Activated T-cell treated with anti-CD3 and anti-CD28 coated beads, Interleukin-2, amount 50 U/mL, for 24 hours (primary cell): ENCODE measurements at regions not wholly inside any gene's neighbourhood (a gene's known extent, or its start where the extent isn't known, plus 50 kb on each side); places are given as distances from the start of the nearest gene placed in this dataset.

Experiments
- DNase-seq: peaks from one replicate; pipeline ENCODE4 v3.0.0-alpha.2; 2020
- H3K27ac Mint-ChIP-seq: 2 replicates; pipeline ENCODE4 v1.8.0; 2020; ENCODE audit warnings: mild to moderate bottlenecking, mixed read lengths
- H3K27me3 Mint-ChIP-seq: 2 replicates; pipeline ENCODE4 v1.8.0; 2020; ENCODE audit warnings: mixed read lengths
- H3K36me3 Mint-ChIP-seq: 2 replicates; pipeline ENCODE4 v1.8.0; 2020; ENCODE audit warnings: low read depth, mixed read lengths
- H3K4me1 Mint-ChIP-seq: 2 replicates; pipeline ENCODE4 v1.8.0; 2020; ENCODE audit warnings: low read depth, mixed read lengths
- H3K4me3 Mint-ChIP-seq: 2 replicates; pipeline ENCODE4 v1.8.0; 2020; ENCODE audit warnings: mild to moderate bottlenecking, moderate library complexity, mixed read lengths
- H3K9me3 Mint-ChIP-seq: 2 replicates; pipeline ENCODE4 v1.8.0; 2020; ENCODE audit warnings: mixed read lengths

- no peak overlapping the region for H3K27ac Mint-ChIP-seq
- no peaks in the 10 kb centered on the region for H3K27me3 Mint-ChIP-seq
- no peak overlapping the region for H3K4me3 Mint-ChIP-seq
- no peaks in the 10 kb centered on the region for H3K4me1 Mint-ChIP-seq
- H3K36me3 Mint-ChIP-seq: no peaks in the 10 kb centered on the region
- DNase-seq: no peak
- H3K9me3 Mint-ChIP-seq: no peaks in the 10 kb centered on the region
Observed at GRCh38 chr4:176561368-176561767, 231.4 kb downstream of the VEGFC start.

GRCh38 chr4:176563591-176563990 lies 229.1 kb downstream of the VEGFC start:
- no peaks in the 10 kb centered on the region for H3K4me1 Mint-ChIP-seq
- DNase-seq: no peak

GRCh38 chr4:176565049-176565448 lies 227.7 kb downstream of the VEGFC start:
- H3K4me3 Mint-ChIP-seq: no peak overlapping the region
- no peaks in the 10 kb centered on the region for H3K9me3 Mint-ChIP-seq
- H3K4me1 Mint-ChIP-seq: no peaks in the 10 kb centered on the region
- no peaks in the 10 kb centered on the region for H3K27me3 Mint-ChIP-seq
- no peak for DNase-seq
- H3K27ac Mint-ChIP-seq: no peak overlapping the region
- H3K36me3 Mint-ChIP-seq: no peaks in the 10 kb centered on the region

More at GRCh38 chr4:176563591-176563990, 229.1 kb downstream of the VEGFC start:
- Mint-ChIP-seq H3K27me3 (no peaks in the 10 kb centered on the region), H3K36me3 (no peaks in the 10 kb centered on the region), H3K27ac (no peak overlapping the region), H3K9me3 (no peaks in the 10 kb centered on the region), H3K4me3 (no peak overlapping the region)

GRCh38 chr4:176566769-176567168 lies 226.0 kb downstream of the VEGFC start:
- no peaks in the 10 kb centered on the region for H3K9me3 Mint-ChIP-seq
- no peak overlapping the region for H3K4me3 Mint-ChIP-seq
- no peaks in the 10 kb centered on the region for H3K36me3 Mint-ChIP-seq
- no peak for DNase-seq
- no peaks in the 10 kb centered on the region for H3K4me1 Mint-ChIP-seq
- H3K27ac Mint-ChIP-seq: no peak overlapping the region
- H3K27me3 Mint-ChIP-seq: no peaks in the 10 kb centered on the region

DNA sequence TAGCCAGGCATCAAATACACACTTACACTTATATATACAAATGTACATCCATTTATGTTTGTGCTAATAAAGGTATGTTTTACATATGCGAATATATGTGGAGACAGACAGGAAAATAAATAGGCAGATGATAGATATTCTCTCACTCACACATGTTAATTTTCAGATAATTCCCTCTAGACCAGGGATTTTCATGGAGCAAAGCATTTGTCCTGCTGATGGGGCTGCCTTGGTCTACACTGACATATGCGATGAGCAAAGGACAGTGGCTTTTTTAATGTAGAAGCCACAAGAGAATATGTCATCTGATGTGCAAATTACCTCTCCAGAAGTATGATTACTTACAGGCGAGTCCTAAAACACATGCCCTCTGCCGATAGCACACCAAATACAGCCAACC lies 224.5 kb downstream of the VEGFC start:
- Mint-ChIP-seq H3K27me3 (no peaks in the 10 kb centered on the region), H3K27ac (no peak overlapping the region), H3K9me3 (no peaks in the 10 kb centered on the region), H3K4me3 (no peak overlapping the region), H3K4me1 (no peaks in the 10 kb centered on the region), H3K36me3 (no peaks in the 10 kb centered on the region)
- no peak for DNase-seq

DNA sequence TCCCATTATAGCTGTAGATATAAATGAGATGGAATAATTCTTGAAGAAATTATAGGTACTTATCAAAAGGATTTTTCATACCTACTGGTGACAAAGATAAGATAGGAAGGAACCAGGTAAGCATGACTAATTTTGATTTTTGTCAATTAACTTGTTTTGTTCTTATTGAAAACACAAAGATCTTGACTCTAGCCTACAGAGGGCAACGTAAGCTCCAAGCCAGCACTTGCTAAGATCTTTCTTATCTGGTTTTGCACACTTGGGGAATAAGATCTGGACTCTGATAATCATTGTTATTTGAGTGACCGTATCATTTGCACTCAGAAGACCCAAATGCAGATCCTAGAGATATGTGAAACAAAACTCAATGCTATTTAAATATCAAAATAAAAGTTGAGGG lies 223.4 kb downstream of the VEGFC start:
- Mint-ChIP-seq H3K27me3 (no peaks in the 10 kb centered on the region), H3K9me3 (no peaks in the 10 kb centered on the region), H3K4me1 (no peaks in the 10 kb centered on the region), H3K4me3 (no peak overlapping the region), H3K27ac (no peak overlapping the region), H3K36me3 (no peaks in the 10 kb centered on the region)
- DNase-seq: no peak

- no peak for DNase-seq
- Mint-ChIP-seq H3K27me3 (no peaks in the 10 kb centered on the region), H3K36me3 (no peaks in the 10 kb centered on the region), H3K4me1 (no peaks in the 10 kb centered on the region), H3K9me3 (no peaks in the 10 kb centered on the region), H3K4me3 (no peak overlapping the region), H3K27ac (no peak overlapping the region)
Observed at GRCh38 chr4:176571206-176571605, 221.5 kb downstream of the VEGFC start.

DNA sequence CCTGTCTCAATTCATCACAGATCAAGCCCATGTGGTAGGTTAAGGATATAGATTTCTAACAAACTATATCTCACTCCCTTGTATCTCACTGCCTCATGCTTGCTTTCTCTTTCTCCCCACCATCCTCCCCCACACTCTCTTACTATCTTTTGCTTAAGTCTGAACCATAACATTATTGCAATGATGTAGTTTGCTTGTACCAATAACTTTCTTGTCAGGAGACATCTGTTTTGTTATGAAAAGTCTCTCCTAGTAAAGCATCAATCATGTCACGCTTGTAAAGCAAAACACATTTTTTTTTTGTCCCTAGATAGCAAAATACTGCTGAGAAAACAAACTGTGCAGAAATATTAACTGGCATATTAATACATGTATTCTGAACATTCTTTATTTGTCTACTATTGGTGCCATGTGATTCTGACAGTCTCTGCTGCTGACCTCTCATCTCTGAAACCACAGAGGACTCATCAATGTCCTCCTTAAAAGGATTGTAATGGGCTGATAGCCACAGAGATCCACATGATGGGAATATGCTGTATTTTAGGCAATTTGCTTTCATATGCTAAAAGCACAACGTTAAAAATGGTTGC lies 217.5 kb downstream of the VEGFC start:
- Mint-ChIP-seq H3K4me1 (no peaks in the 10 kb centered on the region), H3K9me3 (no peaks in the 10 kb centered on the region), H3K27me3 (no peaks in the 10 kb centered on the region), H3K27ac (no peak overlapping the region), H3K4me3 (no peak overlapping the region), H3K36me3 (no peaks in the 10 kb centered on the region)
- DNase-seq: no peak

- DNase-seq: no peak
- no peak overlapping the region for H3K27ac Mint-ChIP-seq
- H3K36me3 Mint-ChIP-seq: no peaks in the 10 kb centered on the region
- no peak overlapping the region for H3K4me3 Mint-ChIP-seq
- H3K27me3 Mint-ChIP-seq: no peaks in the 10 kb centered on the region
- no peaks in the 10 kb centered on the region for H3K4me1 Mint-ChIP-seq
- no peaks in the 10 kb centered on the region for H3K9me3 Mint-ChIP-seq
Observed at GRCh38 chr4:176579226-176579625, 213.5 kb downstream of the VEGFC start.

- no peaks in the 10 kb centered on the region for H3K4me1 Mint-ChIP-seq
- no peaks in the 10 kb centered on the region for H3K36me3 Mint-ChIP-seq
- no peaks in the 10 kb centered on the region for H3K9me3 Mint-ChIP-seq
- H3K4me3 Mint-ChIP-seq: no peak overlapping the region
- no peak overlapping the region for H3K27ac Mint-ChIP-seq
- DNase-seq: no peak
- no peaks in the 10 kb centered on the region for H3K27me3 Mint-ChIP-seq
Observed at GRCh38 chr4:176583278-176583677, 209.4 kb downstream of the VEGFC start.

GRCh38 chr4:176584031-176584606 lies 208.6 kb downstream of the VEGFC start:
- H3K36me3 Mint-ChIP-seq: no peaks in the 10 kb centered on the region
- H3K4me1 Mint-ChIP-seq: no peaks in the 10 kb centered on the region
- H3K27me3 Mint-ChIP-seq: no peaks in the 10 kb centered on the region
- no peak overlapping the region for H3K27ac Mint-ChIP-seq
- no peaks in the 10 kb centered on the region for H3K9me3 Mint-ChIP-seq
- DNase-seq: no peak
- H3K4me3 Mint-ChIP-seq: no peak overlapping the region

DNA sequence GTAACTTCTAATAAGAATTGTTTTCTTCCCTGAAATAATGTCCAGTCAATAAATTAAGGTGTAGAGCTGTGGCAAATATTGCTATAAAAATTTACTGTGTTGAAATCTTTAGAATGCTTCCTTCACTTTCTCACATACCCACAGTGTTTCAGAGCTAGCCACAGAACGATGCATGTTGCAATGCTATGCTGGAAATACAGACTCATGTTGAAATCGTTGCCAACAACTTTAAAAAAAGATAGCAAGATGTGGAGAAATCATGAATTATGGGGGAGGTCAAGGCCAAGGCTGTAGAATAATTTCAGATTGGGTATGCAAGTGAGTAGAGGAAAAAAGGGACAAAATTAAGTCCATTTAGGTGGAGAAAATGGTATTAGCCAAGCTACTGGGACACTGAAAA lies 204.8 kb downstream of the VEGFC start:
- H3K27me3 Mint-ChIP-seq: no peaks in the 10 kb centered on the region
- H3K4me1 Mint-ChIP-seq: no peaks in the 10 kb centered on the region
- H3K9me3 Mint-ChIP-seq: no peaks in the 10 kb centered on the region
- DNase-seq: no peak
- no peaks in the 10 kb centered on the region for H3K36me3 Mint-ChIP-seq
- no peak overlapping the region for H3K27ac Mint-ChIP-seq
- H3K4me3 Mint-ChIP-seq: no peak overlapping the region

DNA sequence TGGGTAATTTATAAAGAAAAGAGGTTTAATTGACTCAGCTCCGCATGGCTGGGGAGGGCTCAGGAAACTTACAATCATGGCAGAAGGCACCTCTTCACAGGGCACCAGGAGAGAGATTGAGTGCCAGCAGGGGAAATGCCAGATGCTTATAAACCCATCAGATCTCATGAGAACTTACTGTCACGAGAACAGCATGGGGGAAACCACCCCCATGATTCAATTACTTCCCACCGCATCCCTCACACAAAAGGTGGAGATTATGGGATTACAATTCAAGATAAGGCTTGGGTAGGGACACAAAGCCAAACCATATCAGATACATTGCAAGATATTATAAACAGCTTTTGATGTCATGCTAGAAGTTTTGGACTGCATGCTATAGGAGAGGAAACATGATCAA lies 204.3 kb downstream of the VEGFC start:
- Mint-ChIP-seq H3K27me3 (no peaks in the 10 kb centered on the region), H3K4me3 (no peak overlapping the region), H3K36me3 (no peaks in the 10 kb centered on the region), H3K27ac (no peak overlapping the region), H3K9me3 (no peaks in the 10 kb centered on the region), H3K4me1 (no peaks in the 10 kb centered on the region)
- DNase-seq: no peak

GRCh38 chr4:176592976-176593670 lies 199.6 kb downstream of the VEGFC start:
- no peaks in the 10 kb centered on the region for H3K36me3 Mint-ChIP-seq
- H3K4me1 Mint-ChIP-seq: no peaks in the 10 kb centered on the region
- H3K27ac Mint-ChIP-seq: no peak overlapping the region
- H3K9me3 Mint-ChIP-seq: no peaks in the 10 kb centered on the region
- no peak overlapping the region for H3K4me3 Mint-ChIP-seq
- no peak for DNase-seq
- no peaks in the 10 kb centered on the region for H3K27me3 Mint-ChIP-seq

DNA sequence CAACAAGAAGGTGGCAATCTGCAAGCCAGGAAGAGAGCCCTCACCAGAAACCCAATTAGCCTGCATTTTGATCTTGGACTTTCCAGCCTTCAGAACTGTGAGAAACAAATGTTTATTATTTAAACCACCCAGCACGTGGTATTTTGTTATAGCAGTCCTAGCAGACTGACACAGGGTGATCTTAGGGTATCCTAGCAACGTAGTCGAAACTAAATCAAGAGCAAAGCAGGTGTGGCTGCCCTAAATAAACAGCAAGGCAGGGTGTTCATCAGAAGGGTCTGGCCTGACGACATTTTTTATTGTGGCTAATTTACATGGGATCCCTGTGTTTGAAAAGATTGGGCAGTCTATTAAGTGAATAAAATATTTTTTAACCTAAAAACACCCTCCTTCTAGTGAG lies 198.8 kb downstream of the VEGFC start:
- H3K27ac Mint-ChIP-seq: no peak overlapping the region
- H3K36me3 Mint-ChIP-seq: no peaks in the 10 kb centered on the region
- H3K4me3 Mint-ChIP-seq: no peak overlapping the region
- DNase-seq: no peak
- no peaks in the 10 kb centered on the region for H3K9me3 Mint-ChIP-seq
- no peaks in the 10 kb centered on the region for H3K4me1 Mint-ChIP-seq
- no peaks in the 10 kb centered on the region for H3K27me3 Mint-ChIP-seq
